Fibroblast of pulmonary artery (primary cell): ENCODE measurements at regions not wholly inside any gene's neighbourhood (a gene's known extent, or its start where the extent isn't known, plus 50 kb on each side); places are given as distances from the start of the nearest gene placed in this dataset.

Experiments
- DNase-seq: peaks from one replicate; pipeline ENCODE4 v3.0.0-alpha.2; 2010; ENCODE audit warnings: low read depth
- H3K4me3 ChIP-seq: replicated peaks from 2 replicates; pipeline ENCODE4 v1.5.1; 2011; ENCODE audit warnings: low read depth, mild to moderate bottlenecking, control low read depth, low read length, moderate library complexity
- TF ChIP-seq, protein P1 (sequence below): IDR thresholded peaks from 2 replicates; pipeline ENCODE4 v1.5.1; 2011; ENCODE audit warnings: mild to moderate bottlenecking, control low read depth, low read length, inconsistent platforms; ENCODE audit errors: missing control alignments

DNA sequence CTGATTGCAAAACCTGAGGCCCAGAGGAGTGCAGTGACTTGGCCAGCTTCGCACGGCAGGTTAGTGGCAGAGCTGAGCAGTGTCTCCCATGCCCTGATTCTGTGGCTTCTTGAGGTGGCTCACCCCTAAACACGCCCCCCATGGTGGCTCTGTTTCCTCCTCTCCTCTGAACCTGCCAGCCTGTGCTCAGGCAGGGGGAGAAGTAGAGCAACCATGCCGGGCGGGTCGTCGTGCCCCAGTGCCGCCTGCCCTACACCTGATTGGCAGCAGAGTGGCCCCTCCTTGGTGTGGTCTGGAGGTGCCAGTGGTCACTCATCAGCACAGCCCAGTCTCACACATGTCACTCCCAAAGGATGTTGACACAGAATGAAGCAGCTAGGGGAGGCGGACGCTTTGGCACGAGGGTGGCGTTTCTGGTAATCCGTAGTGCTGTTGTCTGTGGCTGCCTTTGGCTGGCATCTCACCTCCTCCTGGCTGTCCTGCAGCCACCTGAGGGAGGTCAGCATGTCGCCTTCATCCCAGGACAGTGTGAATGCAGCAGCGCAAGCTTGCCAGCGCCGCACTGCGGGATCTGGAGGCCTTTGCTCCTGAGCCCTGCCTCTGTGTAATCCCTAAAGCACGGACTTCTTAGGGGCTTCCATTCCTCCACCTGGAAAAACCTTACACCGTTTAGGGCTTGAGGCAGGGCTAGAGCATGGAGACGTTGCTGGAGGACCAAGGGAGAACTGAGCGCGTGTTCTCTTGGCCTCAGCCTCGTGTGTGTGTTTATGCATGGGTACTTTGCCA is 294.7 kb downstream of the SEC14L1 start:
- TF ChIP-seq, protein P1, sequence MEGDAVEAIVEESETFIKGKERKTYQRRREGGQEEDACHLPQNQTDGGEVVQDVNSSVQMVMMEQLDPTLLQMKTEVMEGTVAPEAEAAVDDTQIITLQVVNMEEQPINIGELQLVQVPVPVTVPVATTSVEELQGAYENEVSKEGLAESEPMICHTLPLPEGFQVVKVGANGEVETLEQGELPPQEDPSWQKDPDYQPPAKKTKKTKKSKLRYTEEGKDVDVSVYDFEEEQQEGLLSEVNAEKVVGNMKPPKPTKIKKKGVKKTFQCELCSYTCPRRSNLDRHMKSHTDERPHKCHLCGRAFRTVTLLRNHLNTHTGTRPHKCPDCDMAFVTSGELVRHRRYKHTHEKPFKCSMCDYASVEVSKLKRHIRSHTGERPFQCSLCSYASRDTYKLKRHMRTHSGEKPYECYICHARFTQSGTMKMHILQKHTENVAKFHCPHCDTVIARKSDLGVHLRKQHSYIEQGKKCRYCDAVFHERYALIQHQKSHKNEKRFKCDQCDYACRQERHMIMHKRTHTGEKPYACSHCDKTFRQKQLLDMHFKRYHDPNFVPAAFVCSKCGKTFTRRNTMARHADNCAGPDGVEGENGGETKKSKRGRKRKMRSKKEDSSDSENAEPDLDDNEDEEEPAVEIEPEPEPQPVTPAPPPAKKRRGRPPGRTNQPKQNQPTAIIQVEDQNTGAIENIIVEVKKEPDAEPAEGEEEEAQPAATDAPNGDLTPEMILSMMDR: no peak
- DNase-seq: no peak
- no peak overlapping the region for H3K4me3 ChIP-seq

DNA sequence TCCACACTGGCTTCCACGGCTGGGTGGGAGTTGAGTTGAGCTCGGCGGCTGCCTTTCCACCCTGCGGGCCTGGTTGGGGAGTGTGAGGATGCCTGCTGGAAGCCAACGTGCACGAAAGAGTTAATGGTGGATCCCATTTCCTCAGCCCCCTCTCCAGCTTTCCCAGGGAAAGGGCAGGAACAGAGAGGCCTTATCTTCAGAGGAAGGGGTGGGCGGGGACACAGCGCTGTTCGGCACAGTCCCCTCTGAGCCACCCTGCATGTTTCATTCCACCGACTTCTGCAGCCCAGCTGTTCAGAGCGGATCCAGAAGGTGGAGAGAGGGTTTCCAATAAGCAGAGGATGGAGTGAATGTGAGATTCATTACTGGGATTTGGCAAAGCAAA is 295.3 kb downstream of the SEC14L1 start:
- TF ChIP-seq, protein P1: no peak
- H3K4me3 ChIP-seq: no peak overlapping the region
- peak; percentile 76 for DNase-seq

DNA sequence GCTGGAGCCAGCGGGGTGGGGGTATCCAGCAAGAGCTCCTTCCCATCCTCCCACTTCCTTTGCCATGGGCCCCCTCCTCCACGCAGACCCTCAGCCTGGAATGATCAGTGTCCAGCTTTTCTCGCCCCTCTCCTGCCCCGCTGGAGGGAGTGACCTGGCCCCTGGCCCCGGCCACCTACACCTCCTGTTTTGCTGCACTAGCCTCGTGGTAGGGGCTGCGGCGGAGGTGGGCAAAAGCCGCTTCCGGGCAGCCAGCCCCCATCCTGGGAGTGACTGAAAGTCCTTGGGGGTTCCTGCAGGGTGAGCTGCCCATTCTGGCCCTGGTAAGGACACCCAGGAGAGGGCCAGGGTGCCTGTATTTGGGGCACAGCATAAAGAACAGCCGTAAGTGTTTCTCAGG is 295.7 kb downstream of the SEC14L1 start:
- no peak for DNase-seq
- TF ChIP-seq, protein P1: no peak
- H3K4me3 ChIP-seq: peak overlapping the region; percentile 12

DNA sequence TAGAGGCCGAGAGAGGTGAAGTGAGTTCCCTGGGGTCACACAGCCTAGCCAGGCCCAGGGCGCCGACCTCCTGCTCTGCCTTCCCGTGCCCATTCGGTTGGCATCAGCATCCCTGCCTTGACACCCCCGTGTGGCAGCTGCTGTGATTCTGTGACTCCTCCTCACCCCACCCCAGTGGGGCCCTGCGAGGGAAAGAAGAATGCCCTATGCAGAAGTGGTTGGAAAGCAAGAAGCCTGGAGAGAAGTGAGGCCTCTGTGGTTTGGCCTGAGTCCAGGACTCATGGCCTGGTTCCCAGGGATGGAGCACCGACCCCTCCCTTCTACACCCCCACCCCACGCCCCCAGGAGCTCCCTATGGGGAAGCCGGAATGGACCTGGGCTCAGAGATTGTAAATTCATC is 296.2 kb downstream of the SEC14L1 start:
- DNase-seq: peak; percentile 86
- no peak overlapping the region for H3K4me3 ChIP-seq
- TF ChIP-seq, protein P1: no peak

DNA sequence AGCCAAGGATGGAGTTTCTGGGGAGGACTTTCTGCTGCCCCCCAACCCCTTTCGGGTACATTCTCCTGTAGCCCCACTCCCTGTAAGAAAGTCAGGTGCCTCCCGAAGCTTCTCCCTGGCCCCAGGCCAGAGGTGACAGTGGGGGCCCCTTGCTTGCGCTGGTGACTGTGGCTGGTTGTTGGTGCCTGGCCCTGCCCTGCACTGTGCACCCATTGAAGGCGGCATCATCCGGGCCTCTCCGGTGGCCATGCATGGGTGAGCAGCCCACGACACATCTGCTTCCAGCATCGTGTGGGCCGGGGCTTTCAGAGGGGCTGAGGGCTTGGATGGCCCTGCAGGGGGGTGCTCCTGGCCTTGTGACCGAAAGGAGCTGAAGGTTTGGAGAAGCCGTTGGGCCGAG is 297.0 kb downstream of the SEC14L1 start:
- no peak overlapping the region for H3K4me3 ChIP-seq
- DNase-seq: no peak
- TF ChIP-seq, protein P1: no peak

DNA sequence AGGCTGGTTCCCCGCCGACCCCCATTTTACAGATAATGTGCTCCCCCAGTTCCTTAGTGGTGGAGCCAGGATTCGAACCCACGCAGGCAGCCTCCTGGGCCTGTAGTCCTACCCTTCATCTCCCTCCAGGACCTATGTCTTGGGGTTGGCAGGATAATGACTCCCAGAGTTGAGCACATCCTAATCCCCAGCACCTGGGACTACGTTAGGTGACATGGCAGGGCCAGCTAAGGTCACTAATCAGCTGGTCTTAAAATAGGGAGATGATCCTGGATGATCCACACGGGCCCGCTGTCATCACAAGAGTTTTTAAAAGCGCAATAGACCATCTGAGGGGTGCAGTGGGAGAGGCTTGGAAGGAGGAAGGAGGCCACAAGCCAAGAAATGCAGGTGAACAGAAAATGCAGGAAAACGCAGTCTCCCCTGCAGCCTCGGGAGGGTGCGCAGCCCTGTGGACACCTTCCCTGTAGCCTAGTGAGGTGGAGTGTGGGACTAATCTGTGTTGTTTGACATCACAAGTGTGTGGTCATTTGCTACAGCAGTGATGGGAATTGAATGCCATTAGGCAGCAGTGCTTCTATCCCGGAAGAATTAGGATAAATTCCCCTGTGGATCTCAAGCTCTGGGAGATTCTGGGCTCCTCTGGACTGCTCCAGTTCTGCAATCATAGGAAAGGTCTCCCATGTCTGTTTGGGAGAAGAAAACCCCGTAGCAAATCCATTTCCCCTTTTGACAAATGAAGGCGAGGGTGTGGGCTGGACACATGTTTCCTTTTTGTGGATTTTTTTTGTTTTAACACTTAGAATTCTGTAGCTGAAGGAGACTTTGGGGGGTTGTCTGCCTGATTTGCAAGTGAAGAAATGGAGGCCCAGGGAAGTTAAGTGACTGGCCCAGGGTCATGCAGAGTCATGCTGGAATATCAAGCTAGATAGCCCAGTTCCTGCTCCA is 297.7 kb downstream of the SEC14L1 start:
- no peak overlapping the region for H3K4me3 ChIP-seq

More for the DNA sequence above, 297.7 kb downstream of the SEC14L1 start:
- TF ChIP-seq, protein P1: no peak
- DNase-seq: no peak
